ENCODE measurements at regions not wholly inside any gene's neighbourhood (a gene's known extent, or its start where the extent isn't known, plus 50 kb on each side); places are given as distances from the start of the nearest gene placed in this dataset.

DNA sequence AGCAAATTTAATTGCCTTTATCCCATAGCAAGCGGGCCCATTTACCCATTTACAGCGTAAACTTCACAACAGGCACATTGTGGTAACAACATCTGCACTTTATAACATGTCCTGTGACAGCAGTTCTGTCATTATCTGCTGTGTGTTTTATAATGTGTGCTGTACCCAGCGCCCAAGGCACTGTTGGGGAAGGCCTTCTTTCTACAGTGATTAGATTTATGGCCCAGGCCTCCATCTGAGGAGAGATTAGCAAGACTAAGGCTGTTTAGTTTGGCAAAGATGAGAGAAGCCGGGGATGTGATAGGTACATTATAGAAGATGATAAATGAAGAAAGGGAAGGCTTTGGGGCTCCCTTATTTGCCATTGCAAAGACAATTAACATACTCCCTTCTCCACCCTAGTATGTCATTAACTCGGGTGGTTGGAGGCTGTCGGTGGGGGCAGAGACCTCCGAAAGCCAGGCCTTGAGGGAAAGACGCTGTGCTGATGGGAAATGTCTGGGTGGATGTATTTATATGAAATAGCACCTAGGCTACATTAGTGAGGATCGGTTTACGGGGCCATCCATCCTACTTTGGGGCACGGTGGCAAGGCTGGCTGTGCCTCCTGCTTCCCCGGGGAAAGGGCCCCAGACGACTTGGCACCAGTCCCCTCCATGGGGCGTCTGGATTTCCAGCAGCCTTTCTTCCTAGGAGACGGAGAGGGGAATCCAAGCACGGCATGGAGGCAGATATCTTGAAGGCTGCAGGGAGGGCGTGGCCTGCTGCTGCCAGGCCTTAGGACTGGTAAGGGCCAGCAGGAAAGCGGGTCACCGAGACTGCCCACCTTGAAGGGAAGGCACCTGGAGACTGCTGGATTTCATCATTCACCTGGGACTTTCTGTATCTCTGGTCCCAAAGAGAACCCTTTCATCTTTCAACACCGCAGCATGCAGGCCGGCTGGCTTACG lies 64.3 kb upstream of the PTCH1 start:
- CTCF ChIA-PET = no interaction called here
- Histone ChIP-seq H3K9ac (ENCODE audit: low read depth, low read length) (no peak overlapping the region), H2BK20ac (ENCODE audit: low read depth, low read length) (no peak overlapping the region), H3K27me3 (ENCODE audit: control insufficient read depth, insufficient read depth, low read length) (peaks cover 15% of the 10 kb centered on the region), H4K8ac (ENCODE audit: low read depth in 2 of 2, low read length in 2 of 2) (no peak overlapping the region), H3K14ac (replicated peaks; ENCODE audit: low read depth, low read length) (no peak overlapping the region), H2BK120ac (ENCODE audit: low read depth, low read length) (no peak overlapping the region), H3K23ac (ENCODE audit: low read depth, low read length) (no peak overlapping the region), H2BK15ac (ENCODE audit: low read depth, low read length) (no peak overlapping the region), H3K4me3 (ENCODE audit: insufficient read depth, low read depth, low read length) (no peak overlapping the region), H3K9me1 (ENCODE audit: insufficient read depth, low read length) (no peaks in the 10 kb centered on the region), H3K4ac (ENCODE audit: low read depth, low read length) (no peak overlapping the region), H3K4me2 (ENCODE audit: low read depth, low read length) (no peak overlapping the region), H3K79me1 (ENCODE audit: low read depth in 1 of 2, low read length in 2 of 2) (no peaks in the 10 kb centered on the region), H2AK5ac (ENCODE audit: low read depth, low read length) (no peak overlapping the region), H3K4me1 (ENCODE audit: control insufficient read depth, insufficient read depth, low read length) (no peaks in the 10 kb centered on the region; the same call in 1 of the 2 replicates), H2AFZ (replicated peaks; ENCODE audit: low read length, poor library complexity) (no peak overlapping the region), H3K27ac (ENCODE audit: insufficient read depth, low read length) (no peak overlapping the region), H2BK5ac (ENCODE audit: low read depth, low read length, poor library complexity, severe bottlenecking) (no peak overlapping the region), H4K5ac (ENCODE audit: low read depth, low read length) (no peak overlapping the region), H3K36me3 (ENCODE audit: control insufficient read depth, insufficient read depth, low read length) (no peaks in the 10 kb centered on the region), H3K18ac (ENCODE audit: low read depth, low read length) (no peak overlapping the region), H4K20me1 (ENCODE audit: insufficient read depth, low read length) (no peaks in the 10 kb centered on the region), H3K9me3 (ENCODE audit: control insufficient read depth, insufficient read depth, low read length) (no peaks in the 10 kb centered on the region; the same call in 1 of the 2 replicates), H2AK9ac (replicated peaks; ENCODE audit: low read depth, low read length, poor library complexity) (no peak overlapping the region), H3K56ac (ENCODE audit: extremely low read depth, insufficient read depth, low read length) (no peak overlapping the region), H4K91ac (ENCODE audit: insufficient read depth, low read depth, low read length) (no peak overlapping the region)
- TF ChIP-seq, protein P1, sequence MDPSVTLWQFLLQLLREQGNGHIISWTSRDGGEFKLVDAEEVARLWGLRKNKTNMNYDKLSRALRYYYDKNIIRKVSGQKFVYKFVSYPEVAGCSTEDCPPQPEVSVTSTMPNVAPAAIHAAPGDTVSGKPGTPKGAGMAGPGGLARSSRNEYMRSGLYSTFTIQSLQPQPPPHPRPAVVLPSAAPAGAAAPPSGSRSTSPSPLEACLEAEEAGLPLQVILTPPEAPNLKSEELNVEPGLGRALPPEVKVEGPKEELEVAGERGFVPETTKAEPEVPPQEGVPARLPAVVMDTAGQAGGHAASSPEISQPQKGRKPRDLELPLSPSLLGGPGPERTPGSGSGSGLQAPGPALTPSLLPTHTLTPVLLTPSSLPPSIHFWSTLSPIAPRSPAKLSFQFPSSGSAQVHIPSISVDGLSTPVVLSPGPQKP (IDR thresholded peaks at IDR 0.05; ENCODE audit: borderline replicate concordance, low read depth, low read length) = no peak
- TF ChIP-seq MAZ (IDR thresholded peaks at IDR 0.05; ENCODE audit: borderline replicate concordance, low read depth, low read length) (no peak), CHD1 (IDR thresholded peaks at IDR 0.05; ENCODE audit: low read depth, low read length) (no peak), SMC3 (IDR thresholded peaks at IDR 0.05; ENCODE audit: low read depth, low read length) (no peak), RCOR1 (IDR thresholded peaks at IDR 0.05; ENCODE audit: insufficient replicate concordance, low read length) (no peak), NFE2L2 (IDR thresholded peaks at IDR 0.05; ENCODE audit: low read depth, low read length) (no peak), MAFK (IDR thresholded peaks at IDR 0.05; ENCODE audit: low read depth, low read length) (no peak), MXI1 (IDR thresholded peaks at IDR 0.05; ENCODE audit: borderline replicate concordance, low read depth, low read length) (no peak), RFX5 (IDR thresholded peaks at IDR 0.05; ENCODE audit: low read depth, low read length) (no peak), CEBPB (IDR thresholded peaks at IDR 0.05; ENCODE audit: low read depth, low read length) (no peak), BHLHE40 (IDR thresholded peaks at IDR 0.05; ENCODE audit: low read depth, low read length) (no peak)
- TF ChIP-seq, protein P2, sequence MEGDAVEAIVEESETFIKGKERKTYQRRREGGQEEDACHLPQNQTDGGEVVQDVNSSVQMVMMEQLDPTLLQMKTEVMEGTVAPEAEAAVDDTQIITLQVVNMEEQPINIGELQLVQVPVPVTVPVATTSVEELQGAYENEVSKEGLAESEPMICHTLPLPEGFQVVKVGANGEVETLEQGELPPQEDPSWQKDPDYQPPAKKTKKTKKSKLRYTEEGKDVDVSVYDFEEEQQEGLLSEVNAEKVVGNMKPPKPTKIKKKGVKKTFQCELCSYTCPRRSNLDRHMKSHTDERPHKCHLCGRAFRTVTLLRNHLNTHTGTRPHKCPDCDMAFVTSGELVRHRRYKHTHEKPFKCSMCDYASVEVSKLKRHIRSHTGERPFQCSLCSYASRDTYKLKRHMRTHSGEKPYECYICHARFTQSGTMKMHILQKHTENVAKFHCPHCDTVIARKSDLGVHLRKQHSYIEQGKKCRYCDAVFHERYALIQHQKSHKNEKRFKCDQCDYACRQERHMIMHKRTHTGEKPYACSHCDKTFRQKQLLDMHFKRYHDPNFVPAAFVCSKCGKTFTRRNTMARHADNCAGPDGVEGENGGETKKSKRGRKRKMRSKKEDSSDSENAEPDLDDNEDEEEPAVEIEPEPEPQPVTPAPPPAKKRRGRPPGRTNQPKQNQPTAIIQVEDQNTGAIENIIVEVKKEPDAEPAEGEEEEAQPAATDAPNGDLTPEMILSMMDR (conservative IDR thresholded peaks at IDR 0.05; ENCODE audit: low read depth, low read length) = no peak
- ATAC-seq (ENCODE audit: low read depth) (no peak), DNase-seq (no peak)
- dilution Hi-C loops (cut with HindIII; ENCODE audit: low sequenced_read_pairs, unreplicated experiment) (no loop called here), in situ Hi-C loops (cut with MboI; ENCODE audit: low sequenced_read_pairs) (no loop called here), intact Hi-C loops (cut with micrococcal nuclease) (no loop called here)
- POLR2A ChIA-PET (ENCODE audit: unreplicated experiment) = no interaction called here
- no TSS peak for BruUV-seq (replicated peaks)
- 78% methylated on average over 4 of the region's 22 CpGs; no CpG with 5 or more reads in 1 of the 2 experiments for WGBS, 2 experiments (ENCODE audit: extremely low coverage in 2 of 2, insufficient read length in 1 of 2)
